ENCODE measurements at regions not wholly inside any gene's neighbourhood (a gene's known extent, or its start where the extent isn't known, plus 50 kb on each side); places are given as distances from the start of the nearest gene placed in this dataset.

GRCh38 chr13:31528758-31529157 is 210.6 kb upstream of the RXFP2 start:
- Histone ChIP-seq H3K9me3 (ENCODE audit: control insufficient read depth, insufficient read depth, low read length) (no peaks in the 10 kb centered on the region), H3K27me3 (ENCODE audit: control insufficient read depth, low read length) (peaks cover 5% of the 10 kb centered on the region; the same call in 1 of the 2 replicates), H3K4me3 (ENCODE audit: low read length) (no peak overlapping the region), H3K36me3 (ENCODE audit: control insufficient read depth, low read length) (no peaks in the 10 kb centered on the region), H4K20me1 (ENCODE audit: control insufficient read depth, insufficient read depth, low read depth, low read length) (no peaks in the 10 kb centered on the region), H3K4me2 (ENCODE audit: low read length) (no peak overlapping the region), H3K4me1 (ENCODE audit: control insufficient read depth, low read length) (no peaks in the 10 kb centered on the region), H3K79me2 (ENCODE audit: control insufficient read depth, low read length) (no peaks in the 10 kb centered on the region), H3F3A (ENCODE audit: control insufficient read depth, insufficient read depth) (no peaks in the 10 kb centered on the region), H3K9me2 (replicated peaks; ENCODE audit: control insufficient read depth, low read length) (no peaks in the 10 kb centered on the region), H3K27ac (ENCODE audit: low read depth, low read length) (no peak overlapping the region)
- no peak for TF ChIP-seq CTCF (IDR thresholded peaks at IDR 0.05; ENCODE audit: low read depth, low read length, poor library complexity, severe bottlenecking)
- TF ChIP-seq EZH2phosphoT487 (IDR thresholded peaks at IDR 0.05; ENCODE audit: borderline replicate concordance, low read length): no peak

- no peaks in the 10 kb centered on the region for H3K79me2 ChIP-seq (ENCODE audit: control insufficient read depth, low read length)
- H3F3A ChIP-seq (ENCODE audit: control insufficient read depth, insufficient read depth): no peaks in the 10 kb centered on the region
- H3K9me3 ChIP-seq (ENCODE audit: control insufficient read depth, insufficient read depth, low read length): no peaks in the 10 kb centered on the region
- no peak overlapping the region for H3K27ac ChIP-seq (ENCODE audit: low read depth, low read length)
- no peaks in the 10 kb centered on the region for H4K20me1 ChIP-seq (ENCODE audit: control insufficient read depth, insufficient read depth, low read depth, low read length)
- peaks cover 5% of the 10 kb centered on the region for H3K27me3 ChIP-seq (ENCODE audit: control insufficient read depth, low read length)
- no peak overlapping the region for H3K4me3 ChIP-seq (ENCODE audit: low read length)
- H3K9me2 ChIP-seq (replicated peaks; ENCODE audit: control insufficient read depth, low read length): no peaks in the 10 kb centered on the region
- no peaks in the 10 kb centered on the region for H3K36me3 ChIP-seq (ENCODE audit: control insufficient read depth, low read length)
- no peak overlapping the region for H3K4me2 ChIP-seq (ENCODE audit: low read length)
- no peaks in the 10 kb centered on the region for H3K4me1 ChIP-seq (ENCODE audit: control insufficient read depth, low read length)
- TF ChIP-seq CTCF (IDR thresholded peaks at IDR 0.05; ENCODE audit: low read depth, low read length, poor library complexity, severe bottlenecking): no peak
- TF ChIP-seq EZH2phosphoT487 (IDR thresholded peaks at IDR 0.05; ENCODE audit: borderline replicate concordance, low read length): no peak
These were observed 208.4 kb upstream of the RXFP2 start for GRCh38 chr13:31530922-31531321.

GRCh38 chr13:31537052-31537451 is 202.3 kb upstream of the RXFP2 start:
- H3F3A ChIP-seq (ENCODE audit: control insufficient read depth, insufficient read depth): no peaks in the 10 kb centered on the region
- peaks cover 5% of the 10 kb centered on the region for H3K27me3 ChIP-seq (ENCODE audit: control insufficient read depth, low read length)
- no peak overlapping the region for H3K27ac ChIP-seq (ENCODE audit: low read depth, low read length)
- H3K4me2 ChIP-seq (ENCODE audit: low read length): no peak overlapping the region
- H4K20me1 ChIP-seq (ENCODE audit: control insufficient read depth, insufficient read depth, low read depth, low read length): no peaks in the 10 kb centered on the region
- TF ChIP-seq EZH2phosphoT487 (IDR thresholded peaks at IDR 0.05; ENCODE audit: borderline replicate concordance, low read length): no peak
- no peak for TF ChIP-seq CTCF (IDR thresholded peaks at IDR 0.05; ENCODE audit: low read depth, low read length, poor library complexity, severe bottlenecking)
- no peaks in the 10 kb centered on the region for H3K79me2 ChIP-seq (ENCODE audit: control insufficient read depth, low read length)
- H3K9me3 ChIP-seq (ENCODE audit: control insufficient read depth, insufficient read depth, low read length): no peaks in the 10 kb centered on the region
- H3K4me3 ChIP-seq (ENCODE audit: low read length): no peak overlapping the region
- no peaks in the 10 kb centered on the region for H3K9me2 ChIP-seq (replicated peaks; ENCODE audit: control insufficient read depth, low read length)
- H3K36me3 ChIP-seq (ENCODE audit: control insufficient read depth, low read length): no peaks in the 10 kb centered on the region
- no peaks in the 10 kb centered on the region for H3K4me1 ChIP-seq (ENCODE audit: control insufficient read depth, low read length)
